K562 (cell line): ENCODE measurements at regions not wholly inside any gene's neighbourhood (a gene's known extent, or its start where the extent isn't known, plus 50 kb on each side); places are given as distances from the start of the nearest gene placed in this dataset.

ENCODE experiments used
- CAMTA2 ChIP-seq: fragments of 250-450 bp; sonication (Bioruptor Pico); conservative IDR thresholded peaks from 2 replicates; pipeline ENCODE4 v1.5.1; 2022
- CEBPG ChIP-seq, 3 experiments: fragments of 200-800 bp in 1 of 3; sonication (Bioruptor generic) in 1 of 3; sonication (generic) in 1 of 3; formaldehyde crosslinking in 1 of 3; IDR thresholded peaks in 2 of 3; conservative IDR thresholded peaks in 1 of 3; 2 replicates each; pipeline versions ENCODE4 v1.6.1 to v1.8.0; 2016 to 2022; ENCODE audit warnings: missing compliant biosample characterization in 2 of 3, missing genetic modification characterization in 2 of 3, mild to moderate bottlenecking in 1 of 3, missing genetic modification reagents in 1 of 3
- CHD1 ChIP-seq: fragments of 200-600 bp; sonication (generic); IDR thresholded peaks from one replicate; pipeline ENCODE4 v1.6.1; 2012; ENCODE audit warnings: mild to moderate bottlenecking, moderate library complexity, low read length, inconsistent platforms
- CHD2 ChIP-seq: IDR thresholded peaks from 2 replicates; pipeline ENCODE4 v1.6.1; 2011; ENCODE audit warnings: low read depth, low read length
- HMGXB4 ChIP-seq: sonication (generic); formaldehyde crosslinking; IDR thresholded peaks from 2 replicates; pipeline ENCODE4 v1.8.1; 2023; ENCODE audit warnings: mild to moderate bottlenecking, missing genetic modification reagents
- HNRNPL ChIP-seq: fragments of 200-400 bp; formaldehyde crosslinking; IDR thresholded peaks from 2 replicates; pipeline ENCODE4 v1.6.1; 2017; ENCODE audit warnings: low read depth, mild to moderate bottlenecking, low read length
- KAT8 ChIP-seq: fragments of 450-650 bp; IDR thresholded peaks from 2 replicates; pipeline ENCODE4 v1.6.1; 2016; ENCODE audit warnings: low read depth, mild to moderate bottlenecking
- MYNN ChIP-seq, 2 experiments: sonication (generic); formaldehyde crosslinking in 1 of 2; IDR thresholded peaks; 2 replicates each; pipeline versions ENCODE4 v1.5.0 to v1.6.1; 2016 to 2020; ENCODE audit warnings: antibody characterized with exemption in 1 of 2, missing genetic modification reagents in 1 of 2
- PRMT5 ChIP-seq: sonication (generic); formaldehyde crosslinking; IDR thresholded peaks from 2 replicates; pipeline ENCODE4 v1.5.0; 2020; ENCODE audit warnings: missing genetic modification reagents
- SMAD1 ChIP-seq: fragments of 150-350 bp; IDR thresholded peaks from 2 replicates; pipeline ENCODE4 v1.6.1; 2014; ENCODE audit warnings: low read length, low read depth; ENCODE audit not compliant: partially characterized antibody
- SMAD4 ChIP-seq: fragments of 250-450 bp; sonication (Bioruptor Pico); conservative IDR thresholded peaks from 2 replicates; pipeline ENCODE4 v1.8.0; 2021; ENCODE audit warnings: inconsistent platforms, mild to moderate bottlenecking, moderate library complexity
- SPI1 ChIP-seq: IDR thresholded peaks from 2 replicates; pipeline ENCODE4 v1.6.1; 2011; ENCODE audit warnings: low read depth, low read length, control low read depth, borderline replicate concordance
- ZNF143 ChIP-seq: sonication (generic); formaldehyde crosslinking; IDR thresholded peaks from 2 replicates; pipeline ENCODE4 v1.9.0; 2022; ENCODE audit warnings: mild to moderate bottlenecking, missing genetic modification reagents
- ZNF175 ChIP-seq: fragments of 200-800 bp; sonication (Bioruptor generic); IDR thresholded peaks from 2 replicates; pipeline ENCODE4 v1.6.1; 2016; ENCODE audit warnings: low read depth, mild to moderate bottlenecking, missing genetic modification characterization, missing compliant biosample characterization
- TF ChIP-seq, protein P1 (sequence below): IDR thresholded peaks from 2 replicates; pipeline ENCODE4 v1.6.1; 2014; ENCODE audit warnings: antibody characterized with exemption
- TF ChIP-seq, protein P2 (sequence below): fragments of 250-450 bp; sonication (Bioruptor Pico); IDR thresholded peaks from 2 replicates; pipeline ENCODE4 v1.4.0; 2020; ENCODE audit warnings: mild to moderate bottlenecking, moderate library complexity
- TF ChIP-seq, protein P3 (sequence below): fragments of 450-650 bp; IDR thresholded peaks from one replicate; pipeline ENCODE4 v1.6.1; 2018; ENCODE audit warnings: mild to moderate bottlenecking, moderate library complexity; ENCODE audit not compliant: partially characterized antibody
- TF ChIP-seq, protein P4 (sequence below), 3 experiments: fragments of 200-800 bp in 1 of 3; sonication (Bioruptor generic) in 1 of 3; sonication (generic) in 1 of 3; formaldehyde crosslinking in 1 of 3; IDR thresholded peaks; 2 replicates each; pipeline versions ENCODE4 v1.6.1 to v1.8.0; 2016 to 2022; ENCODE audit warnings: mild to moderate bottlenecking in 2 of 3, missing compliant biosample characterization in 2 of 3, missing genetic modification characterization in 2 of 3, missing genetic modification reagents in 1 of 3

DNA sequence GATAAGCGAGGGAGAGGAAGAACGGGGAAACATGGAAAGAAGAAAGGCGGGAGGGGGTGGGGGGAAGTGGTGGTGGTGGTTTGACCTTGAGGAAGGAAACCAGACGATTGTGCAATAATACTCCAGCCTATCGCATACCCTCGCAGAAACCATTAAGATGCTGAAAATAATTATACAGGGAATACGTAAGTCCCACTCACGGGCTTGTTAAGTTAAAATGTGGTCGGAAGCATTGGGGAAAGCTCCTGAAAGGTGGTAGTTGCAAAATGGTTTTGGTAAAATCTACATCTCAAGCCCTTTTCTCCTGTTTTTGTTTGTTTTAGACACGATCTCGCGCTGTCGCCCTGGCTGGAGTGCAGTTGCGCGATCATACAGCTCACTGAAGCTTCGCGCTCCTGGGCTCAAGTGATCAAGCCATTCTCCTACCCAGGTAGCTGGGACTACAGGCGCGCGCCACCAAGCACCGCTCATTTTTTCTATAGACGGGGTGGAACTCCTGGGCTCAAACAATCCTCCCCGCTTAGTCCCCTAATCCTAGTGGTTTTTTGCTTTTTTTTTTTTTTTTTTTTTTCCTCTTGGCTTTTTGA lies 128.9 kb upstream of the ZNF184 start (continued):
- TF ChIP-seq, protein P1, sequence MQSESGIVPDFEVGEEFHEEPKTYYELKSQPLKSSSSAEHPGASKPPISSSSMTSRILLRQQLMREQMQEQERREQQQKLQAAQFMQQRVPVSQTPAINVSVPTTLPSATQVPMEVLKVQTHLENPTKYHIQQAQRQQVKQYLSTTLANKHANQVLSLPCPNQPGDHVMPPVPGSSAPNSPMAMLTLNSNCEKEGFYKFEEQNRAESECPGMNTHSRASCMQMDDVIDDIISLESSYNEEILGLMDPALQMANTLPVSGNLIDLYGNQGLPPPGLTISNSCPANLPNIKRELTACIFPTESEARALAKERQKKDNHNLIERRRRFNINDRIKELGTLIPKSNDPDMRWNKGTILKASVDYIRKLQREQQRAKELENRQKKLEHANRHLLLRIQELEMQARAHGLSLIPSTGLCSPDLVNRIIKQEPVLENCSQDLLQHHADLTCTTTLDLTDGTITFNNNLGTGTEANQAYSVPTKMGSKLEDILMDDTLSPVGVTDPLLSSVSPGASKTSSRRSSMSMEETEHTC: no peak
- TF ChIP-seq CEBPG (CRISPR knock-in tag; IDR thresholded peaks at IDR 0.05) (peak; percentile 94), CEBPG (tag; conservative IDR thresholded peaks at IDR 0.05 in 1 of 2, IDR thresholded peaks at IDR 0.05 in 1 of 2) (peak; percentile 99 to 100), PRMT5 (no peak), ZNF143 (CRISPR knock-in tag) (no peak), CHD1 (peak; percentile 60), HMGXB4 (no peak), CHD2 (peak; percentile 73), HNRNPL (no peak), ZNF175 (CRISPR knock-in tag) (no peak), SMAD4 (CRISPR knock-in tag) (peak; percentile 82), SPI1 (peak; percentile 45; the same call in 1 of the 2 replicates), MYNN (IDR thresholded peaks at IDR 0.05) (no peak), MYNN (CRISPR knock-in tag; IDR thresholded peaks at IDR 0.05) (no peak), KAT8 (no peak), CAMTA2 (CRISPR knock-in tag) (no peak), SMAD1 (peak; percentile 50)
- TF ChIP-seq, protein P2, sequence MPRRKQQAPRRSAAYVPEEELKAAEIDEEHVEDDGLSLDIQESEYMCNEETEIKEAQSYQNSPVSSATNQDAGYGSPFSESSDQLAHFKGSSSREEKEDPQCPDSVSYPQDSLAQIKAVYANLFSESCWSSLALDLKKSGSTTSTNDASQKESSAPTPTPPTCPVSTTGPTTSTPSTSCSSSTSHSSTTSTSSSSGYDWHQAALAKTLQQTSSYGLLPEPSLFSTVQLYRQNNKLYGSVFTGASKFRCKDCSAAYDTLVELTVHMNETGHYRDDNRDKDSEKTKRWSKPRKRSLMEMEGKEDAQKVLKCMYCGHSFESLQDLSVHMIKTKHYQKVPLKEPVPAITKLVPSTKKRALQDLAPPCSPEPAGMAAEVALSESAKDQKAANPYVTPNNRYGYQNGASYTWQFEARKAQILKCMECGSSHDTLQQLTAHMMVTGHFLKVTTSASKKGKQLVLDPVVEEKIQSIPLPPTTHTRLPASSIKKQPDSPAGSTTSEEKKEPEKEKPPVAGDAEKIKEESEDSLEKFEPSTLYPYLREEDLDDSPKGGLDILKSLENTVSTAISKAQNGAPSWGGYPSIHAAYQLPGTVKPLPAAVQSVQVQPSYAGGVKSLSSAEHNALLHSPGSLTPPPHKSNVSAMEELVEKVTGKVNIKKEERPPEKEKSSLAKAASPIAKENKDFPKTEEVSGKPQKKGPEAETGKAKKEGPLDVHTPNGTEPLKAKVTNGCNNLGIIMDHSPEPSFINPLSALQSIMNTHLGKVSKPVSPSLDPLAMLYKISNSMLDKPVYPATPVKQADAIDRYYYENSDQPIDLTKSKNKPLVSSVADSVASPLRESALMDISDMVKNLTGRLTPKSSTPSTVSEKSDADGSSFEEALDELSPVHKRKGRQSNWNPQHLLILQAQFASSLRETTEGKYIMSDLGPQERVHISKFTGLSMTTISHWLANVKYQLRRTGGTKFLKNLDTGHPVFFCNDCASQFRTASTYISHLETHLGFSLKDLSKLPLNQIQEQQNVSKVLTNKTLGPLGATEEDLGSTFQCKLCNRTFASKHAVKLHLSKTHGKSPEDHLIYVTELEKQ (CRISPR knock-in tag): no peak
- TF ChIP-seq, protein P3, sequence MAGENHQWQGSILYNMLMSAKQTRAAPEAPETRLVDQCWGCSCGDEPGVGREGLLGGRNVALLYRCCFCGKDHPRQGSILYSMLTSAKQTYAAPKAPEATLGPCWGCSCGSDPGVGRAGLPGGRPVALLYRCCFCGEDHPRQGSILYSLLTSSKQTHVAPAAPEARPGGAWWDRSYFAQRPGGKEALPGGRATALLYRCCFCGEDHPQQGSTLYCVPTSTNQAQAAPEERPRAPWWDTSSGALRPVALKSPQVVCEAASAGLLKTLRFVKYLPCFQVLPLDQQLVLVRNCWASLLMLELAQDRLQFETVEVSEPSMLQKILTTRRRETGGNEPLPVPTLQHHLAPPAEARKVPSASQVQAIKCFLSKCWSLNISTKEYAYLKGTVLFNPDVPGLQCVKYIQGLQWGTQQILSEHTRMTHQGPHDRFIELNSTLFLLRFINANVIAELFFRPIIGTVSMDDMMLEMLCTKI: no peak
- TF ChIP-seq, protein P4, sequence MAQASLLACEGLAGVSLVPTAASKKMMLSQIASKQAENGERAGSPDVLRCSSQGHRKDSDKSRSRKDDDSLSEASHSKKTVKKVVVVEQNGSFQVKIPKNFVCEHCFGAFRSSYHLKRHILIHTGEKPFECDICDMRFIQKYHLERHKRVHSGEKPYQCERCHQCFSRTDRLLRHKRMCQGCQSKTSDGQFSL (CRISPR knock-in tag; IDR thresholded peaks at IDR 0.05): no peak
- TF ChIP-seq, protein P4 (tag; IDR thresholded peaks at IDR 0.05): 0 out of 4 replicates have a peak, but pooled peaks of 1 of the 2 experiments have one; percentile 28
